ENCODE measurements at regions not wholly inside any gene's neighbourhood (a gene's known extent, or its start where the extent isn't known, plus 50 kb on each side); places are given as distances from the start of the nearest gene placed in this dataset.

DNA sequence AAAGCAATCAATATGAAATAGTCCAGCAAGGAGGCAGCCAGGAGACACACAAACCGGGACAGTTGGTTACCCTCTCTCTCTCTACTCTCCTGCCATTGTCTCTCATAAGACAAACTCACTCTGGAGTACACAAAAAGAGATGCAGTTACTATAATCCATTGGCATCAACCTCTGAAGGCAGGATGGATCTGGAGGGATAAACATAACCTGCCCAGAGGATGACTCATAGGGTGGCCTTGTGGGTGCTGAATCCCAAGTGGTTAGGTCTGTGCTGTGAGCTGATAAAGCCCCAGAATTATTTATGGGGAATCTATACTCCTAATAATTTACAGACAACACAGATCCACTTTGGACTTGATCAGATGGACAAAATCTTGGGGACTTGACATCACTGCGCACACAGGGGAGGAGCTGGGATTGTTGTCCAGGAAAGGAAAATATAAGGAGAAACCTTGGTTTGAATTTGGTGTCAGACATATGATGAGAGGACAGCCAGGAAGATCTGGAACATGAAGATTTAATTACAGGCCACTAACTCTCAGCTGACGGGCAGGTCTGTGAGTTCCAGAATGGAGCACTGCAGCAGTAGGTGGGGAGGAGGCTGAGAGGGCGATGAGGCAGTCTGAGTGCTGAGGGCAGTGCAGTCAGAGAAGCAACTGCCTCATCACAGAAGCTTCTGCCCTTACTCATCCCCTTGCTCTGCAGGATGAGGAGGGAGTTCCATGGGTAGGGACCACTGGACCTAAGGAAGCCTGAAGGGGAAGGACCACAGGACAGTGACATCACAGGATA lies 113.9 kb upstream of the PRSS58 start:
- DNase-seq (ENCODE audit: low spot score): no peak

DNA sequence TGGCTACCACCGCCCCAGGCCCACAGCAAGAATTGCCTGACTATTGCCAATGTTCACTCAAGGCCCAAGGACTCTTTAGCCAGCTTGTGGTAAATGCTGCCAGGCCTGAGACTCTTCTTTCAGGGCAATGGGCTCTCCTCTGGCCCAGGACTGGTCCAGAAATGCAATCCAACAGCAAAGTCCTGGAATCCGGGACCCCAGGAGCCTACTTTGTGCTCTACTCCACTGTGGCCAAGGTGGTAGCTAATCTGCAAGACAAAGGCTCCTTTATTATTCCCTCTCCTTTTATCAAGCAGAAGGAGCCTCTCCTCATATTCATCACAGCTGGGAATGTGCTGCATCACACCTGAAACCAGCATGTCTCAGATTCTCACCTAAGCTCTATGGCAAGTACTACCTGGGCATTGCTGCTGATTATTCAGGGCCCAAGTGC lies 107.6 kb upstream of the PRSS58 start:
- DNase-seq (ENCODE audit: low spot score): no peak

DNA sequence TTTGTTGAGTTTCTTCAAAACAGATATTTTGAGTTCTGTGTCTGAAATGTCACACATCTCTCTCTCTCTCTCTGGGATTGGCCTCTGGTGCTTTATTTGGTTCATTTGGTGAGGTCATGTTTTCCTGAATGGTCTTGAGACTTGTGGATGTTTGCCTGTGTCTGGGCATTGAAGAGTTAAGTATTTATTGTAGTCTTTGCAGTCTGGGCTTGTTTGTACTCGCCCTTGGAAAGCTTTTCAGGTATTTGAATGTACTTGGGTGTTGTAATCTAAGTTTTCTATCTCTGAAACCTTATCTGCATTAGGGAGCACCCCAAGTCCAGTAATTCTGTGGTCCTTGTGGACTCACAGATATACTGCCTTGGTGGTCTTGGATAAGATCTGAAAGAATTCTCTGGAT lies 106.7 kb upstream of the PRSS58 start:
- no peak for DNase-seq (ENCODE audit: low spot score)

DNA sequence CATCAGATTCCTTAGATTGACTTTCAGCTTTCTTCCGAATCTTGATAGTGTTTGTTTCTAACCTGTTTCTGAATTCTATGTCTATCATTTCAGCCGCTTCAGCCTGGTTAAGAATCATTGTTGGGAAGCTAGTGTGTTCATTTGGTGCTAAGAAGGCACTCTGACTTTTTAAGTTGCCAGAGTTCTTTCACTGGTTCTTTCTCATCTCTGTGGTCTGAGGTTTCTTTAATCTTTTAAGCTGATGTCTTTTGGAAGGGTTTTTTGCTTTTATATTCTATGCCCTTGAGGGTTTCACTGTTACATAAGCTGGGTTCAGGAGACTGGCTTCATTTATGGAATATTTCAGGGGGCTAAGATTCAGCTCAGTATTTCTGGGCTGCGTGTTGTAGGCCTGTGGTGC lies 104.5 kb upstream of the PRSS58 start:
- DNase-seq (ENCODE audit: low spot score): no peak

DNA sequence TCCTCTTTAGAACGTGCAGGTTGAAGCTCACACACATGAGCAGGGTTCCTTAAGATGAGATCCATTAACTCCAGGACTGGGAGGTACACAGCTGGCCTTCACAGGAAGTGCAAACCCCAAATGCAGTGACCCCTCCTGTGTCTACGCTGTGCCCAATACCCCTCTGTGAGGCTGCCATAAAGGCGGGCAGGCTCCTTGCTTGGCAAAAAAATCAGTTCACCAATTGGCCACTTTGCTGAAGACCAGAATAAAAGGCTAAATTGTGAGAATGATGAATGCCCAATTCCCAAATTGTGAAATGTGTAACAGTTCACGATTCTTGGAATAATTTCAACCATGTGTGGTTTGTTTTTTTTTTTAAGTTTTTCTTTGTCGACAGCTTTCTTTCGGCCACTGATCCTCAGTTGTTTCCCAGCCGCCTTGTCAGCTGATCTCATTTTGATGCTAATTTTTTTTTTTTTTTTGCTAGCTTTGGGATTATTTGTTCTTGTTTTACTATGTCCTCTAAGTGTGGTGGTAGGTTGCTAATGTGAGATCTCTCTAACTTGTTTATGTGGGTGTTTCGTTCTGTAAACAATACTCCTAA lies 101.9 kb upstream of the PRSS58 start:
- no peak for DNase-seq (ENCODE audit: low spot score)

DNA sequence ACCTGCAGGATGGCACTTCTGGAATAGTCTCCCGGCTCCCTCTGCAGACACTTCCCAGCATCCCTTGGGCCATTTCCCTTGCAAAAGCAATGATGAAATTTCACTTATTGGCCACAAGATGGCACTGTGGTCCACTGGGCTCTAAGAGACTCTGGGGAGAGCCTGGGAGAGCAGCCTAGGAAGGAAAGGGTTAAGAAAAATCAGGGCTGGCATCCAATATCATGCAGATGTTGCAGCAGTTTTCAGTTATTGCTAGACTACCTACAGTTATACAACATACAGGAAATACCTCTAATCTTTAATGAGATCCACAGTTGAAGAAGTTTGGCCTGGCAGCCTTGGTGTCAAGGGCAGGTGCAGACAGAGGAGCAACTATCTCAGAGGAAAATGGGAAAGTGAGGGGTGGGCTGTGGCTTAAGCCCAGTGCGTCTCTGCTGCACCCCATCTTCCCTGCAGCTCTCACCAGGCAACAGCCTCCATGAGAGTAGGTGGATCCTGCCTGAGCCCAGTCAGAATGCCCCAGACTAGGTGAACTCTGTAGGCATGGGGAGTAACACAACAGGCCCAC lies 100.2 kb upstream of the PRSS58 start:
- peak; percentile 75 for DNase-seq (ENCODE audit: low spot score)

DNA sequence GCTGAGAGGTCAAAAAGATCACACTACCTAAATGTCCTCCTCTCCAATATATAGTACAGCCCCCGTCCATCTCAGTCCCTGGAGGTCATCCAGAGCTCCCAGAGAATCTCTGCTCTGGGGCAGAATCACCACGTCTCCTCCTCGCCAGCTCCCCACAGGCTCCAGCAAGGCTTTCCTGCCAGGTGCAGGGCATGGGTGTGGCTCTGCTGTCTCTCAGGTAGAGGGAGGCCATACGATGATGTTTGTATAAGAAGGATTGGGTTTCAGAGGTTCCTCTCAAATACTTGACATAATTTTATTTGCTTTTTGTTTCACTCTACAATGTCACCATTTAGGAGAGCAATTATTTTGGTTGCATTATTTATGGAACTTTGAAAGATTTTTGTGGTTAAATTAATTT lies 98.3 kb upstream of the PRSS58 start:
- no peak for DNase-seq (ENCODE audit: low spot score)

DNA sequence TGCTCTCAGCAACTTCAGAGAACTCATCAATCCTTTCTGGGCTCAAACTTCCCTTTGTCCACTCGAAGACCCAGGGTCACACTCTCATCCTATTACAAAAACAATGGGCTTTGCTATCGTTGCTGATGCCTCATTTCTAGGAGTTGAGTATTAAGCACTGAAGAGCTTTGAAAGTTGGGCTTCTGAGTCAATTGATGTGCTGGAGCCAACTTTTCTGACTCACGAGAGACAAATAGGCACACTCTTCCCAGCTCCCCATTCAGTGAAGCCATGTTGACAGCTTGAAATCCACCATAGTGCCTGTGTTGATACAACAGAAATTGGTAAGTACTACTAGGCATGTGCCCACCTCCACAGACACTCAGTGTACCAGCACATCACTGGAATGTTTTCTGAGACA lies 97.5 kb upstream of the PRSS58 start:
- DNase-seq (ENCODE audit: low spot score): no peak

DNA sequence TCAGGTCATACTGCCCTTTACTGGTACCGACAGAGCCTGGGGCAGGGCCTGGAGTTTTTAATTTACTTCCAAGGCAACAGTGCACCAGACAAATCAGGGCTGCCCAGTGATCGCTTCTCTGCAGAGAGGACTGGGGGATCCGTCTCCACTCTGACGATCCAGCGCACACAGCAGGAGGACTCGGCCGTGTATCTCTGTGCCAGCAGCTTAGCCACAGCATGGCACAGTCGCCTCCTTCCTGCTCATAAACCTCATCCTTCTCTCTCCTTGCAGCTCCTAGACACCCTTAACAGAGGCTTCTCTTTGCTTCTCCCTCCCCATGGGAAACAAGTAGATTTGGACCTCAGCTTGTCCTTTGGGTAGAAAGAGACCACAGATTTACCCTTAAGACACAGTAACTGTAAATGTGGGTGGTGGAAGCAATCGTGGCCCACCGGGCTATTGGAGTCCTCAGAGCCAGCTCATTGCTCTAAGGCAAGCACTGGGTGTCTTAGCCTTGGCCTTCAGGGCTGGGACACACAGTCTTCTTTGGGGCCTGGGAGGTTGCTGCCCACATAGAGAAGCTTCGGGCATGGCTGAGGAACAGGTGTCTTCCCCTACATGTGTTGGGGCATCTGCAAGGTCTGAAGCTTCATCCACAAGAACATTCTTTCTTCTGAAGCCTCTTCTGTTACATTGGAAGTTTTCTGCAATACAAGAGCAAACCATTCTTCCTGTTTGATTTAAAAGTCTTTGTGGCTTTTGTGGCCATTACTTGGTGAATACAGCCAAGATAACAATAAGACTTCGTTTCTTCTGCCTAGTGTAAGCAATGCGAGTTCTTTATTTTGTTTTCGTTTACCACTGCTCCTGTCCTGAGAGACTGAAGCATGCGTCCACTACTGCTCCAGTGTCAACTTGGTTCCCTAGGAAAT lies 95.5 kb upstream of the PRSS58 start:
- DNase-seq (ENCODE audit: low spot score): no peak

DNA sequence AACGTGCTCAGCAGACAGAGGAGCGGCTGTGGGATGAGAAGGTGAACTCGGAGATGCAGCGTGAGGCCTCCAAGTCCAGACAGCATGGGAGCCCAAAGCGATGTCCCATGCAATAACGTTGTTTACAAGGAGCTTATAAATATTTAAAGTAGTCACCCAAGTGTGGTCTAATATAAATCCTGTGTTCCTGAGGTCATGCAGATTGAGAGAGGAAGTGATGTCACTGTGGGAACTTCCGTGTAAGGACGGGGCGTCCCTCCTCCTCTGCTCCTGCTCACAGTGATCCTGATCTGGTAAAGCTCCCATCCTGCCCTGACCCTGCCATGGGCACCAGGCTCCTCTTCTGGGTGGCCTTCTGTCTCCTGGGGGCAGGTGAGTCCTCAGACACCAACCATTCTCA lies 94.7 kb upstream of the PRSS58 start:
- DNase-seq (ENCODE audit: low spot score): no peak

DNA sequence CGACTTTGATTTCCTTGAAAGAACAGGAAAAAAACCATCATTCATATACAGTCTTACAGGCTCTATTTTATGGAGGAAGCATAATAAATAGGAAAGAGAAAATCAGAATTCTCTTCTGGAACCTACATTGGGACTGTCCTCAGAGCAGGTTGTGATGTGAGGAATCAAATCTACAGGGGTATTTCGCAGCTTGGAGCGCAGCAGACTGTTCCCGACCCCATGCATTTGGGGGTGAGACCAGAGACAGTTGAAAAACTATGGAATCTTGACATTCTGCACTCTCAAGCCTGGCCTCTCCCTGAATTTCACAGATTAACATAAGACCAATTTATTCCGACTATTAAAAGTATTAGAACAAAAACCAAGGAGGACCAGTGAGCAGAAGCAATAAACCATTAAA lies 93.3 kb upstream of the PRSS58 start:
- no peak for DNase-seq (ENCODE audit: low spot score)

DNA sequence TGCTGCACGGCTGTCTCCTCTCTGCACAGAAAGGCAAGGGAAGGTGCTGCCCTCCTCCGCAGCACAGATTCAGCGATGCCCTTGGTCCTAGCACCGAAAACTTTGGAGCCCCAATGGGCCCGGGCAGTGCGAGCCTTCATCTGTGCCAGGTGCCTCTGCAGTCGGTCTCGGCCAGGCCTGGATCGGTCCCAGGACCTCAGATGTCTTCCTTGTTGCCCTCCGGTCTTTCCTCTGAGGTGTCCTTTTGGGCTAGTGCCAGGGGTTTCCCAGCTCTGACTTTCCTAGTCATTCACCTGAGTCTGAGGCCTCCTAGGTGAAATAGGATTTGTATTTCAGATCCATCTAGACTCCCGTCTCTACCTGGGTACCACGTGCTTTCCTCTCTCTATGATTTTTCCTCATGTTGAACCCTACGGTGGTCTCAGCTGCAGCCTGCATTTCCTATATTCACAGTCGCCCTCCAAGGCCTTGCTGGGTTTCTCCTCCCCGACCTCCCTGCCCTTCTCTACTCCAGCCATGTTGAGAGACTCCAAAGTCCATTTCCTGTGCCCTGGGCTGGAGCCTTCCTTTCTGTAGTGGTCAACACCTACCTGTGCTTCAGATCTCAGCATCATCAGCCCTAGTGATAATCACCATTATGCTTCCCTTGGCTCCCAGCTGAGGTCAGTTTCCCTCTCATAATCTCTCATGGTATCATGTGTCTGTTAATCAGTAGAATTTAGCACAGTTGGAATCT lies 92.0 kb upstream of the PRSS58 start:
- no peak for DNase-seq (ENCODE audit: low spot score)

DNA sequence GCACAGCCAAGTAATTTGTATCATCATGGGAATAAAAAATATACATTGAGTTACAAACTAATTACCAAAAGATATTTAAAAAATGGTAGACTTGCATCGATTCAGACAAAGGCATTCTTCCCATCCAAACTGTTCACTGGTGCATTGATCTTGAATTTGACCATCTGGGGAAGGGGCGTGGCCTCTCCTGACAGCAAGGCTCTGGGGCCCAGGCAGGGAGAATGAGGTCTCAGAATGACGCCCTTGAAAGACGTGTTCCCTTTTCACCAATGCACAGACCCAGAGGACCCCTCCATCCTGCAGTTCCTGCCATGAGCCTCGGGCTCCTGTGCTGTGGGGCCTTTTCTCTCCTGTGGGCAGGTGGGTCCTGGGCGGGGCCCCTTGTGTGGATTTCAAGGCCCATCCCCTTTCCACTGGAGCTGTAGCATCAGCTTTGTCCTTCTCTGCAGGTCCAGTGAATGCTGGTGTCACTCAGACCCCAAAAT lies 91.1 kb upstream of the PRSS58 start:
- DNase-seq (ENCODE audit: low spot score): no peak

DNA sequence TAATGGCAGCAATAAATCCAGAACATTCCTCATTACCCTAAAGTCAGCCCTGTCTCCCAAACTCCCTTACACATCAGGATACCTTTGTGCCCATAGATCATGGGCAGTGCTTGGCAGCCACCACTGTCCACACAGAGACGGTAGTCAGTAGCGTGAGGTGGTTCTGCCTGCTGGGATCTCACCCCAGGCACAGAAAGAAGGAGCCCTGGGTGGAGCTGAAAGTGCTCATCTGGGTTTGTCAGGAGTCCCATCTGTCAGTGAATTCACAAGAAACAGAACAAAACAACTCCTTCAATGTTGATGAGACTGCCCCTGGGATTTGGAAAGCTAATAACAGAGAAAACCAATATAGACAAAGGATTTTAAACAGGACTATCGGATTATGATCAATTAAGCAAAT lies 90.2 kb upstream of the PRSS58 start:
- no peak for DNase-seq (ENCODE audit: low spot score)

DNA sequence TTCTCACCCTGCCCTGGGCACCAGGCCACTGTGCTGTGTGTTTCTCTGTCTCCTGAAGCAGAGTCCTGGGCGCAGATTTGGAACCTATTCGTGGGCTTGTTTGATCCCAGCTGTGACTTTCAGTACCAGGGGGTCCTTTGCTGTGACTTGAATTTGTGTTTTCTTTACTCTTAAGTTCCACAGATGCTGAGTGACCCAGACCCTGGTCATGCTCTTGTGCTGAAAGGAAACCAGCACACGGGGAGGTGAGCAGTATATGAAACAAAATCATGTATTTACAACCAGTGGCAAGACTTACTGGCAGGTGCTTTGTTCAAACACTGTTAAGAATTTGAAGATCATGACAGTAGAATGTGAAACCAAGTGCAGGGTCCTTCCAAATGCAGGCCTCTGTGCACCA lies 89.2 kb upstream of the PRSS58 start:
- DNase-seq (ENCODE audit: low spot score): no peak

DNA sequence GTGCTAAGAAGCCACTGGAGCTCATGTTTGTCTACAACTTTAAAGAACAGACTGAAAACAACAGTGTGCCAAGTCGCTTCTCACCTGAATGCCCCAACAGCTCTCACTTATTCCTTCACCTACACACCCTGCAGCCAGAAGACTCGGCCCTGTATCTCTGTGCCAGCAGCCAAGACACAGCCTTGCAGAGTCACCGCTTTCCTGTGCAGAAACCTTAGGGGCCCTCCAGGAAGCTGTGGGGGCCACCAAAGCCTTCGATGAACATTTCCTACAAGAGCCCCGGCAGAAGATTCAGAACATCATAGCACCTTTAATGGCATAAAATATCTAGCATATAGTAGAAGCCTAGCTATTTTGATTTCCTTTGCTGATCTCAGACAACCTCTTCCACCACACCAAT lies 88.0 kb upstream of the PRSS58 start:
- no peak for DNase-seq (ENCODE audit: low spot score)

DNA sequence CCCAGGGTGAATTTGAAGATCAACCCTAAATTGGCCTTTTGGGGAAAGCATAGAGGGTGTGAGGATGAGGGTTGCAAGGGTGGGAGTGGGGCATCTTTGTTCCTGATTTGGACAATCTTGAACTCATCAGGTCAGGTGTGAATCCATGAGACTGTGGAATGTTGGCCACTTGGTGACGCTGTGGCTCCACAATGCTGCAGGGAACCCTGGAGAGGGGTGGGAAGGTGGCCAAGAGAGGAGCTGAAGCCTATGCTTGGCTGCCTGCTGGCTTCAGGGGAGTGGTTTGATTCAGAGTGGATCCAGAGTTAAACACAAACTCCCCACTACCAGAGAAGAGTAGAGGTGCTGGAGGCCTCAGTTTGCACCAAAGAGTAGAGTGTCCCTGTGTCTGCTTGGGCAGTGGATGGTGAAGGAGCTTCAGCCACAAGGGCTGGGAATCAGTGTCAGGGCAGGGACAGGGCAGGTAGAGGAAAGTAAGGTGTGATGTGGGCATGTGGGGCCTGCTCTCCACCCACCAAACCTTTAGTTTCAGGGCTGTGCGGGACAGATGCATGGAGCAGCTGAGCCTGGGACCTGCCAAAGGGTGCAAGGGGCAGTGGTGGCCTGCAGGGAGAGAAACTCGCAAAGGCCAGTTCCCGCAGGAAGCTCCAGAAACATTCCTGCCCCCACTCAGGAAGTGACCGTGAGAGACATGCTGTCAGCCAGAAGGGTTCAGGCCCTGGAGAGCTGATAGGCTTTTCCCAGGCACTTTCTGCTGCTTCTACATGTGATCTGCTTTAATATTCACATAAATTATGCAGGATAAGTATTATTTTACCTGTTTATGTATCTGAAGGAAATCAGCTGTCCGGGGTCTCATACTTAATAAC lies 81.0 kb upstream of the PRSS58 start:
- no peak for DNase-seq (ENCODE audit: low spot score)

DNA sequence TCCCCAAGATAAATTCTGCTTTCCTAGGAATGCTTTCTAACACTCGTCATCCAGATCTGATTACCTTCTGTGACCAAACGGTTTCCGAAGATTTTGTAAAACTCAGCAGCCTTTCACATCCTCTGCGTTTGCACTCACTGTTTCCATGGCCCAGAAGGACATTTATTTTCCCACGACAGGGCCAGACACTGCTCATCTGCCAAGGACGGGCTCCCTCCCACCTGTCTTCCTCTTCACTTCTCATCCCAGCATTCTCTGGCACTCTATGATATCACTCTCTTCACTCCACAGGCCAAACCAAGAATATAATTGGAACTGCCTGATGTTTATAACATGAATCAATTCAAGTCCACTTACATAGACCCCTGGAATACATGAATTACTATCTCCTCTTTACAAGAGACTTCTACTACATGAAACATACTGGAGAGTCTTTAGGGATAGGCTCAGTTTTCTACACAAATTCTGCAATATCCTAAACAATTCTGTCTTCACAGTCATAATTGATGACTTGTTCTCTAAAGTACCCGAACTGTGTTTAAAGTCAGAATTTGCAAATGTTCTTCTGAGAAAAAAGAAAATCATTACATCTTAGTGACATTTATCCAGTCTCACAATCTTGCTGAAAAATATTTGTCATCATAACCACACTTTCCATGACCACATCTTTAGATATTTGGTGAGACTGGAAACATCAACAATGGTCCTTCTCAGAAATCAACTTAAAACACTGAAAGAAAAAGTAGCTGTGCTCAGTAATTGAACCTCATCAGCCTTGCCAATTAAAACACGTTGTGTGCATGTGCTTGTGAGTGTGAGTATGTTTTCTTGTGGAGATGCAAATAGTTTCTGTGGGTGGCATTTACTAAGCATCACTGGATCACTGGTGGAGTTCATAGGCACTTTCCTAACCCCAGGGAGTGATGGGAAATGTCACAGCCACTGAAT lies 79.5 kb upstream of the PRSS58 start:
- no peak for DNase-seq (ENCODE audit: low spot score)

DNA sequence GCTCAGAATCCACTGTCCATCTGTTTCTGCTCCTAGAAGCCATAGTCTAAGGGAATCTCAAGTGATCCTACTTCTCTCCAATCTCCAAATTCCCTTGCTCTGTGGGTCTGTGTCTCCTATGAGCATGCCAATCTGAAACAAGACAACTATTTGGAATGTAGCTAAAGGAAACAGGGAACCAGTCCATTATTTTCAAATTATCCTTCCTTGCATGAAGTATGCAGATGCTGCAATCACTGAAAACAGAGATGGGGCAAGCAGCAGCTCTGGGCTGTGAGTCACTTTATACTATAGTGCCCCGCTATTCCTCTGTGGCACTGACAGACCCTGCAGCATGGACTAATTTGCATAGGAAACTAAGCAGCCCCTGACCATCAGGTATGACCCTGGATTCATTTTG lies 76.9 kb upstream of the PRSS58 start:
- DNase-seq (ENCODE audit: low spot score): no peak

DNA sequence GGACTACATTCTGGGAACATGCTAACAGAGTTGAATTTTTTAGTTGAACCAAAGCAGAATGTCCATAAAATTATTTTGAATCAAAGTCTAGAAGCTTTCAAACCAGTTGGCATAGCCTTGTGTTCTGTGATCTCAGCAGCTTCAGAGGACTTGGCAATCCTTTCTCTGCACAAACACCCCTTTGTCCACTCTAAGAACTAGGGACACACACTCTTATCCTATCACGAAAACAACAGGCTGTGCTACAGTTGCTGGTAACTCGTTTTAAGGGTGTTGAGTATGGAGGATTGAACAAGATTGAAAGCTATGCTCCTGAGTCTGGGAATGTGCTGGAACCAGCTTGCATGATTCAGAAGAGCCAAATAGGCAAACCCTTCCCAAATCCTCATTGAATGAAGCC lies 76.4 kb upstream of the PRSS58 start:
- no peak for DNase-seq (ENCODE audit: low spot score)
